MM.1S (cell line): ENCODE measurements at regions not wholly inside any gene's neighbourhood (a gene's known extent, or its start where the extent isn't known, plus 50 kb on each side); places are given as distances from the start of the nearest gene placed in this dataset.

Source experiments
- CTCF ChIP-seq: fragments of 300-600 bp; sonication (generic); IDR thresholded peaks from 2 replicates; pipeline ENCODE4 v1.5.1; 2016; ENCODE audit warnings: antibody characterized with exemption, low read length, mixed read lengths
- EZH2 ChIP-seq: fragments of 300-600 bp; sonication (generic); optimal IDR thresholded peaks from 2 replicates; pipeline ENCODE3; 2017; ENCODE audit warnings: low read depth, mild to moderate bottlenecking, antibody characterized with exemption, low read length, mixed read lengths
- EZH2phosphoT487 ChIP-seq: fragments of 300-600 bp; sonication (generic); IDR thresholded peaks from 2 replicates; pipeline ENCODE4 v1.6.1; 2018; ENCODE audit warnings: antibody characterized with exemption, low read length

- TF ChIP-seq CTCF = no peak
- TF ChIP-seq EZH2 = no peak
- TF ChIP-seq EZH2phosphoT487 = no peak
Observed at GRCh38 chr1:184258525-184258924, 128.3 kb upstream of the C1orf21 start.
